Astrocyte (in vitro differentiated cells and primary cell): ENCODE measurements at regions not wholly inside any gene's neighbourhood (a gene's known extent, or its start where the extent isn't known, plus 50 kb on each side); places are given as distances from the start of the nearest gene placed in this dataset.

Source experiments
- DNase-seq: peaks from one replicate; pipeline ENCODE4 v3.0.0-alpha.2; 2010; ENCODE audit warnings: low read depth
- FAIRE-seq: peaks from 2 replicates; lab custom pipeline; 2011; peaks lifted over from hg19 to GRCh38; lab: Jason Lieb, UNC
- H2AFZ ChIP-seq: 2 replicates; pipeline ENCODE4 v1.6.0; 2012; ENCODE audit warnings: low read depth, low read length, inconsistent platforms
- H3K27ac ChIP-seq: 2 replicates; pipeline ENCODE4 v1.5.1; 2011; ENCODE audit warnings: low read depth, low read length, inconsistent platforms
- H3K27me3 ChIP-seq: 2 replicates; pipeline ENCODE4 v1.6.0; 2011; ENCODE audit warnings: low read length, inconsistent platforms; ENCODE audit not compliant: insufficient read depth
- H3K36me3 ChIP-seq: 2 replicates; pipeline ENCODE4 v1.5.1; 2011; ENCODE audit warnings: low read length, inconsistent platforms; ENCODE audit not compliant: insufficient read depth
- H3K4me1 ChIP-seq: 2 replicates; pipeline ENCODE4 v1.5.1; 2011; ENCODE audit warnings: low read length, inconsistent platforms; ENCODE audit not compliant: insufficient read depth
- H3K4me2 ChIP-seq: 2 replicates; pipeline ENCODE4 v1.6.0; 2012; ENCODE audit warnings: low read length, inconsistent platforms
- H3K4me3 ChIP-seq: 2 replicates; pipeline ENCODE4 v1.5.1; 2011; ENCODE audit warnings: low read depth, mild to moderate bottlenecking, low read length, inconsistent platforms; ENCODE audit not compliant: insufficient read depth
- H3K79me2 ChIP-seq: 2 replicates; pipeline ENCODE4 v1.6.0; 2012; ENCODE audit warnings: mild to moderate bottlenecking, low read length, inconsistent platforms; ENCODE audit not compliant: insufficient read depth
- H3K9ac ChIP-seq: 2 replicates; pipeline ENCODE4 v1.6.0; 2012; ENCODE audit warnings: mild to moderate bottlenecking, low read length, inconsistent platforms
- H3K9me3 ChIP-seq: 2 replicates; pipeline ENCODE4 v1.5.1; 2012; ENCODE audit warnings: low read depth, mild to moderate bottlenecking, low read length, inconsistent platforms; ENCODE audit not compliant: insufficient read depth
- H4K20me1 ChIP-seq: 2 replicates; pipeline ENCODE4 v1.6.0; 2012; ENCODE audit warnings: low read length, inconsistent platforms; ENCODE audit not compliant: insufficient read depth
- H3K27ac Mint-ChIP-seq: one replicate; pipeline ENCODE4 v1.8.0; 2021; ENCODE audit warnings: mild to moderate bottlenecking, mixed read lengths; ENCODE audit not compliant: unreplicated experiment
- H3K27me3 Mint-ChIP-seq: one replicate; pipeline ENCODE4 v1.8.0; 2021; ENCODE audit warnings: low read depth, mixed read lengths; ENCODE audit not compliant: unreplicated experiment
- H3K36me3 Mint-ChIP-seq: one replicate; pipeline ENCODE4 v1.8.0; 2021; ENCODE audit warnings: low read depth, mixed read lengths; ENCODE audit not compliant: unreplicated experiment
- H3K4me1 Mint-ChIP-seq: one replicate; pipeline ENCODE4 v1.8.0; 2021; ENCODE audit warnings: low read depth, mixed read lengths; ENCODE audit not compliant: unreplicated experiment
- H3K4me3 Mint-ChIP-seq: one replicate; pipeline ENCODE4 v1.8.0; 2021; ENCODE audit warnings: mild to moderate bottlenecking, moderate library complexity, mixed read lengths; ENCODE audit not compliant: unreplicated experiment
- H3K9me3 Mint-ChIP-seq: one replicate; pipeline ENCODE4 v1.8.0; 2021; ENCODE audit warnings: mild to moderate bottlenecking, mixed read lengths; ENCODE audit not compliant: unreplicated experiment
- CTCF ChIP-seq: IDR thresholded peaks from 2 replicates; pipeline ENCODE4 v1.5.1; 2011; ENCODE audit warnings: low read depth, mild to moderate bottlenecking, inconsistent platforms, low read length, moderate library complexity; ENCODE audit not compliant: insufficient read depth
- EZH2 ChIP-seq: IDR thresholded peaks from 2 replicates; pipeline ENCODE4 v1.6.1; 2012; ENCODE audit warnings: mild to moderate bottlenecking, low read length, inconsistent platforms; ENCODE audit not compliant: insufficient read depth

- Histone ChIP-seq H3K4me3 (no peak overlapping the region), H4K20me1 (no peaks in the 10 kb centered on the region), H3K27ac (no peak overlapping the region), H3K4me2 (no peak overlapping the region), H3K4me1 (no peaks in the 10 kb centered on the region), H2AFZ (no peak overlapping the region), H3K9me3 (no peaks in the 10 kb centered on the region), H3K79me2 (no peaks in the 10 kb centered on the region), H3K27me3 (no peaks in the 10 kb centered on the region), H3K9ac (no peak overlapping the region), H3K36me3 (no peaks in the 10 kb centered on the region)
- TF ChIP-seq EZH2 (no peak), CTCF (no peak)
- H3K9me3 Mint-ChIP-seq, result no peaks in the 10 kb centered on the region
- DNase-seq (no peak), FAIRE-seq (no peak)
- H3K4me1 Mint-ChIP-seq, result no peaks in the 10 kb centered on the region
- H3K36me3 Mint-ChIP-seq, result no peaks in the 10 kb centered on the region
- H3K4me3 Mint-ChIP-seq, result no peak overlapping the region
- H3K27me3 Mint-ChIP-seq, result no peaks in the 10 kb centered on the region
- no peak overlapping the region for H3K27ac Mint-ChIP-seq
Observed at GRCh38 chr9:82498541-82499317, 510.2 kb downstream of the SPATA31D1 start.

- TF ChIP-seq EZH2 (no peak), CTCF (no peak)
- Mint-ChIP-seq H3K4me3 (no peak overlapping the region), H3K27ac (no peak overlapping the region)
Observed at GRCh38 chr9:82499337-82499736, 510.8 kb downstream of the SPATA31D1 start.

GRCh38 chr9:82504620-82505019 is 516.0 kb downstream of the SPATA31D1 start:
- Histone ChIP-seq H4K20me1 (no peaks in the 10 kb centered on the region), H3K27ac (no peak overlapping the region), H2AFZ (no peak overlapping the region), H3K9ac (no peak overlapping the region), H3K4me3 (no peak overlapping the region), H3K4me2 (no peak overlapping the region), H3K36me3 (no peaks in the 10 kb centered on the region), H3K9me3 (no peaks in the 10 kb centered on the region), H3K27me3 (no peaks in the 10 kb centered on the region), H3K79me2 (no peaks in the 10 kb centered on the region), H3K4me1 (no peaks in the 10 kb centered on the region)
- DNase-seq, result no peak
- Mint-ChIP-seq H3K9me3 (peaks cover 3% of the 10 kb centered on the region), H3K27me3 (no peaks in the 10 kb centered on the region), H3K4me3 (no peak overlapping the region), H3K27ac (no peak overlapping the region), H3K36me3 (no peaks in the 10 kb centered on the region), H3K4me1 (no peaks in the 10 kb centered on the region)
- FAIRE-seq, result no peak
- TF ChIP-seq CTCF (no peak), EZH2 (no peak)

More at GRCh38 chr9:82499337-82499736, 510.8 kb downstream of the SPATA31D1 start:
- Histone ChIP-seq H4K20me1 (no peaks in the 10 kb centered on the region), H3K9ac (no peak overlapping the region), H3K79me2 (no peaks in the 10 kb centered on the region), H3K4me3 (no peak overlapping the region), H2AFZ (no peak overlapping the region), H3K36me3 (no peaks in the 10 kb centered on the region), H3K9me3 (no peaks in the 10 kb centered on the region), H3K4me2 (no peak overlapping the region), H3K27ac (no peak overlapping the region), H3K4me1 (no peaks in the 10 kb centered on the region), H3K27me3 (no peaks in the 10 kb centered on the region)
- FAIRE-seq (no peak), DNase-seq (no peak)
- no peaks in the 10 kb centered on the region for H3K9me3 Mint-ChIP-seq
- H3K36me3 Mint-ChIP-seq, result no peaks in the 10 kb centered on the region
- H3K4me1 Mint-ChIP-seq, result no peaks in the 10 kb centered on the region
- H3K27me3 Mint-ChIP-seq, result no peaks in the 10 kb centered on the region
